Esophagus muscularis mucosa (tissue), 3 donors: ENCODE measurements at regions not wholly inside any gene's neighbourhood (a gene's known extent, or its start where the extent isn't known, plus 50 kb on each side); places are given as distances from the start of the nearest gene placed in this dataset.

Experiments used
- CTCF ChIP-seq, 3 experiments: fragments of 200-600 bp in 2 of 3; fragments of 450-650 bp in 1 of 3; sonication (generic) in 2 of 3; IDR thresholded peaks; one replicate each; pipeline ENCODE4 v1.5.1; 2017 to 2019; ENCODE audit warnings: antibody characterized with exemption in 3 of 3, mild to moderate bottlenecking in 2 of 3, moderate library complexity in 1 of 3
- POLR2AphosphoS5 ChIP-seq, 2 donors: sonication (generic); formaldehyde crosslinking; IDR thresholded peaks; one replicate each; pipeline ENCODE4 v1.6.1; 2017; ENCODE audit warnings: antibody characterized with exemption in 2 of 2

DNA sequence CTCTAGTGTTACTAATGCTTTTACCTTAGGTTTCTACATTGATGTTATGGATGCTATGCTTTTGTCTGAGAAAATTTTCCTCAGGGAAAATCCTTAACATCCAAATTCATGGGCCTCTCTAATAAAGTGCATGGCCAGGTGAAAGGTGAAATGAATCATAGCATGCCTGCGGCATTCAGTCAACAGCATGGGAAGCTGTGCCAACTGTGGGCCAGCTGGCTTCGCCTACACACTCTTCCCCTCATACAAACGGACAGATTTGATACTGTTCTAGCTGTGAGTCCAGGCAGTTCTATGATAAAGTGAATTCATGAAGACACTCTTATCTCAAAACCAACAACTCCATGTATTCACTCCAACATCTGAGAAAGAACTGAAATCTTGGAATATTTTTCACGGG, 374.1 kb downstream of the PLK2 start:
- TF ChIP-seq CTCF (IDR thresholded peaks at IDR 0.05) = no peak
- no peak for TF ChIP-seq POLR2AphosphoS5 (IDR thresholded peaks at IDR 0.05)
